ENCODE measurements at regions not wholly inside any gene's neighbourhood (a gene's known extent, or its start where the extent isn't known, plus 50 kb on each side); places are given as distances from the start of the nearest gene placed in this dataset.

DNA sequence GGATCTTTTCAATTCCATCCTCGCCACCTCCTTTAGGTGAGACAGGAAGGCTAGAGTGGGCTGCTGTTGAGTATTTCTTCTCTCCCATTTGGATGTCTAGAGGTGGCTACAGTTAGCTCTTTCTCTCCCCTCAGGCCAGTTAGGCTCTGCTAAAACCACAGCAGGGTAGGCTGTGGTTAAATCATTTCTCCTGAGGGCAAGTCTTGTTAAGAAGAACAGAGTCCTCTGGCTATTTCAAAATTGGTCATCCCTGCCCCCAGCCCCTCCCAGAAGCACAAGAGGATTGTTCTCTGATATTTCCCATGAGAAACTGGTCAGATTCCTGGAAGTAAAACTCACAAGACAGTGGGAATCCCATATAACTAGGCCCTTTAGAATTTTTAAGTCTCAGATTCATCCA is 1359.5 kb downstream of the TECRL start:
- H3K4me3 ChIP-seq (ENCODE audit: low read depth in 2 of 2, low read length in 2 of 2), result no peak overlapping the region
- ATAC-seq (no peak), DNase-seq (ENCODE audit: low read depth, low spot score) (no peak)
- POLR2A ChIA-PET, result no interaction called here
- TF ChIP-seq, protein P1, sequence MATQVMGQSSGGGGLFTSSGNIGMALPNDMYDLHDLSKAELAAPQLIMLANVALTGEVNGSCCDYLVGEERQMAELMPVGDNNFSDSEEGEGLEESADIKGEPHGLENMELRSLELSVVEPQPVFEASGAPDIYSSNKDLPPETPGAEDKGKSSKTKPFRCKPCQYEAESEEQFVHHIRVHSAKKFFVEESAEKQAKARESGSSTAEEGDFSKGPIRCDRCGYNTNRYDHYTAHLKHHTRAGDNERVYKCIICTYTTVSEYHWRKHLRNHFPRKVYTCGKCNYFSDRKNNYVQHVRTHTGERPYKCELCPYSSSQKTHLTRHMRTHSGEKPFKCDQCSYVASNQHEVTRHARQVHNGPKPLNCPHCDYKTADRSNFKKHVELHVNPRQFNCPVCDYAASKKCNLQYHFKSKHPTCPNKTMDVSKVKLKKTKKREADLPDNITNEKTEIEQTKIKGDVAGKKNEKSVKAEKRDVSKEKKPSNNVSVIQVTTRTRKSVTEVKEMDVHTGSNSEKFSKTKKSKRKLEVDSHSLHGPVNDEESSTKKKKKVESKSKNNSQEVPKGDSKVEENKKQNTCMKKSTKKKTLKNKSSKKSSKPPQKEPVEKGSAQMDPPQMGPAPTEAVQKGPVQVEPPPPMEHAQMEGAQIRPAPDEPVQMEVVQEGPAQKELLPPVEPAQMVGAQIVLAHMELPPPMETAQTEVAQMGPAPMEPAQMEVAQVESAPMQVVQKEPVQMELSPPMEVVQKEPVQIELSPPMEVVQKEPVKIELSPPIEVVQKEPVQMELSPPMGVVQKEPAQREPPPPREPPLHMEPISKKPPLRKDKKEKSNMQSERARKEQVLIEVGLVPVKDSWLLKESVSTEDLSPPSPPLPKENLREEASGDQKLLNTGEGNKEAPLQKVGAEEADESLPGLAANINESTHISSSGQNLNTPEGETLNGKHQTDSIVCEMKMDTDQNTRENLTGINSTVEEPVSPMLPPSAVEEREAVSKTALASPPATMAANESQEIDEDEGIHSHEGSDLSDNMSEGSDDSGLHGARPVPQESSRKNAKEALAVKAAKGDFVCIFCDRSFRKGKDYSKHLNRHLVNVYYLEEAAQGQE (IDR thresholded peaks at IDR 0.05; ENCODE audit: insufficient read depth in 1 of 2, low read depth in 2 of 2, low read length in 1 of 2), result no peak
- no peak for TF ChIP-seq TCF7L2 (IDR thresholded peaks at IDR 0.05; ENCODE audit: low read depth, low read length)
- TF ChIP-seq SIN3A (IDR thresholded peaks at IDR 0.05; ENCODE audit: borderline replicate concordance, insufficient read depth, low read depth, low read length), result no peak
- no peak for TF ChIP-seq POLR2AphosphoS5 (IDR thresholded peaks at IDR 0.05; ENCODE audit: low read depth, low read length)
- TF ChIP-seq, protein P2, sequence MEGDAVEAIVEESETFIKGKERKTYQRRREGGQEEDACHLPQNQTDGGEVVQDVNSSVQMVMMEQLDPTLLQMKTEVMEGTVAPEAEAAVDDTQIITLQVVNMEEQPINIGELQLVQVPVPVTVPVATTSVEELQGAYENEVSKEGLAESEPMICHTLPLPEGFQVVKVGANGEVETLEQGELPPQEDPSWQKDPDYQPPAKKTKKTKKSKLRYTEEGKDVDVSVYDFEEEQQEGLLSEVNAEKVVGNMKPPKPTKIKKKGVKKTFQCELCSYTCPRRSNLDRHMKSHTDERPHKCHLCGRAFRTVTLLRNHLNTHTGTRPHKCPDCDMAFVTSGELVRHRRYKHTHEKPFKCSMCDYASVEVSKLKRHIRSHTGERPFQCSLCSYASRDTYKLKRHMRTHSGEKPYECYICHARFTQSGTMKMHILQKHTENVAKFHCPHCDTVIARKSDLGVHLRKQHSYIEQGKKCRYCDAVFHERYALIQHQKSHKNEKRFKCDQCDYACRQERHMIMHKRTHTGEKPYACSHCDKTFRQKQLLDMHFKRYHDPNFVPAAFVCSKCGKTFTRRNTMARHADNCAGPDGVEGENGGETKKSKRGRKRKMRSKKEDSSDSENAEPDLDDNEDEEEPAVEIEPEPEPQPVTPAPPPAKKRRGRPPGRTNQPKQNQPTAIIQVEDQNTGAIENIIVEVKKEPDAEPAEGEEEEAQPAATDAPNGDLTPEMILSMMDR (IDR thresholded peaks at IDR 0.05), result no peak
- H3K27ac ChIP-seq (ENCODE audit: low read length), result no peak overlapping the region
- intact Hi-C loops (cut with micrococcal nuclease; ENCODE audit: unreplicated experiment) (no loop called here), in situ Hi-C loops (cut with HindIII; ENCODE audit: low pct_unique_long_range_greater_than_20kb, low sequenced_read_pairs) (no loop called here)
- H3K36me3 ChIP-seq (ENCODE audit: control insufficient read depth, insufficient read depth, low read length), result no peaks in the 10 kb centered on the region
- no peaks in the 10 kb centered on the region for H3K27me3 ChIP-seq (ENCODE audit: control insufficient read depth, insufficient read depth, low read length)
- H3K9me3 ChIP-seq (ENCODE audit: control insufficient read depth, insufficient read depth, low read depth, low read length), result no peaks in the 10 kb centered on the region
- CTCF ChIA-PET, result no interaction called here
- H3K4me1 ChIP-seq (ENCODE audit: control insufficient read depth, insufficient read depth, low read length), result no peaks in the 10 kb centered on the region
- BruUV-seq (replicated peaks), result no TSS peak

DNA sequence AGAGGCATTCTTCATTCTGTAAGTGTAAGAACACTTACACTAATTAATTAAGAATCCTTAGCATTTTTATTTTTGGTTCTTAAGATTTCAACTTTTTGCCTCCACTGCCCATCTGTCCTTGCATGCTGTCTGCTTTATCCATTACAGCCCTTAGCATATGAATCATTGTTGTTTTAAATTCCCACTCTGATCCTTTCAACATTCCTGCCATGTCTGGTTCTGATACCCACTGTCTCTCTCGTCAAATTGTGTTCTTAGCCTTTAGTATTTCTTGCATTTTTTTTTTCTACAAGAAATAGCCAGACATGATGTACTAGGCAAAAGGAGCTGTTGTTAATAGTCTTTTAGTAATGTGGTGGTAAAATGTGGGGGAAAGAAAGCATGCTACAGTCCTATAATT is 1360.0 kb downstream of the TECRL start:
- H3K9me3 ChIP-seq (ENCODE audit: control insufficient read depth, insufficient read depth, low read depth, low read length), result no peaks in the 10 kb centered on the region
- DNase-seq (ENCODE audit: low read depth, low spot score) (no peak), ATAC-seq (no peak)
- in situ Hi-C loops (cut with HindIII; ENCODE audit: low pct_unique_long_range_greater_than_20kb, low sequenced_read_pairs) (no loop called here), intact Hi-C loops (cut with micrococcal nuclease; ENCODE audit: unreplicated experiment) (no loop called here)
- BruUV-seq (replicated peaks), result no TSS peak
- no peak for TF ChIP-seq POLR2AphosphoS5 (IDR thresholded peaks at IDR 0.05; ENCODE audit: low read depth, low read length)
- no peak for TF ChIP-seq SIN3A (IDR thresholded peaks at IDR 0.05; ENCODE audit: borderline replicate concordance, insufficient read depth, low read depth, low read length)
- TF ChIP-seq, protein P1 (IDR thresholded peaks at IDR 0.05; ENCODE audit: insufficient read depth in 1 of 2, low read depth in 2 of 2, low read length in 1 of 2), result no peak
- no peak for TF ChIP-seq TCF7L2 (IDR thresholded peaks at IDR 0.05; ENCODE audit: low read depth, low read length)
- TF ChIP-seq, protein P2 (IDR thresholded peaks at IDR 0.05), result no peak
- no peaks in the 10 kb centered on the region for H3K27me3 ChIP-seq (ENCODE audit: control insufficient read depth, insufficient read depth, low read length)
- CTCF ChIA-PET, result no interaction called here
- POLR2A ChIA-PET, result no interaction called here
- no peaks in the 10 kb centered on the region for H3K36me3 ChIP-seq (ENCODE audit: control insufficient read depth, insufficient read depth, low read length)
- no peak overlapping the region for H3K27ac ChIP-seq (ENCODE audit: low read length)
- no peak overlapping the region for H3K4me3 ChIP-seq (ENCODE audit: low read depth in 2 of 2, low read length in 2 of 2)
- no peaks in the 10 kb centered on the region for H3K4me1 ChIP-seq (ENCODE audit: control insufficient read depth, insufficient read depth, low read length)

Measured in Panc1 (cell line).